Hepatocyte (in vitro differentiated cells): ENCODE measurements at regions not wholly inside any gene's neighbourhood (a gene's known extent, or its start where the extent isn't known, plus 50 kb on each side); places are given as distances from the start of the nearest gene placed in this dataset.

ENCODE experiments used
- EZH2 ChIP-seq: fragments of 200-600 bp; sonication (generic); IDR thresholded peaks from 2 replicates; pipeline ENCODE4 v1.6.1; 2016; ENCODE audit warnings: antibody characterized with exemption, mild to moderate bottlenecking, borderline replicate concordance
- EZH2phosphoT487 ChIP-seq: fragments of 200-600 bp; sonication (generic); IDR thresholded peaks from one replicate; pipeline ENCODE4 v1.6.1; 2018; ENCODE audit warnings: antibody characterized with exemption, mild to moderate bottlenecking, low read depth, moderate library complexity; ENCODE audit not compliant: unreplicated experiment, severe bottlenecking
- TF ChIP-seq, protein P1 (sequence below): fragments of 200-600 bp; sonication (generic); IDR thresholded peaks from 2 replicates; pipeline ENCODE4 v1.5.1; 2016; ENCODE audit warnings: antibody characterized with exemption, mild to moderate bottlenecking; ENCODE audit not compliant: poor library complexity

- TF ChIP-seq, protein P1, sequence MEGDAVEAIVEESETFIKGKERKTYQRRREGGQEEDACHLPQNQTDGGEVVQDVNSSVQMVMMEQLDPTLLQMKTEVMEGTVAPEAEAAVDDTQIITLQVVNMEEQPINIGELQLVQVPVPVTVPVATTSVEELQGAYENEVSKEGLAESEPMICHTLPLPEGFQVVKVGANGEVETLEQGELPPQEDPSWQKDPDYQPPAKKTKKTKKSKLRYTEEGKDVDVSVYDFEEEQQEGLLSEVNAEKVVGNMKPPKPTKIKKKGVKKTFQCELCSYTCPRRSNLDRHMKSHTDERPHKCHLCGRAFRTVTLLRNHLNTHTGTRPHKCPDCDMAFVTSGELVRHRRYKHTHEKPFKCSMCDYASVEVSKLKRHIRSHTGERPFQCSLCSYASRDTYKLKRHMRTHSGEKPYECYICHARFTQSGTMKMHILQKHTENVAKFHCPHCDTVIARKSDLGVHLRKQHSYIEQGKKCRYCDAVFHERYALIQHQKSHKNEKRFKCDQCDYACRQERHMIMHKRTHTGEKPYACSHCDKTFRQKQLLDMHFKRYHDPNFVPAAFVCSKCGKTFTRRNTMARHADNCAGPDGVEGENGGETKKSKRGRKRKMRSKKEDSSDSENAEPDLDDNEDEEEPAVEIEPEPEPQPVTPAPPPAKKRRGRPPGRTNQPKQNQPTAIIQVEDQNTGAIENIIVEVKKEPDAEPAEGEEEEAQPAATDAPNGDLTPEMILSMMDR: no peak
- TF ChIP-seq EZH2 (no peak), EZH2phosphoT487 (no peak)
Measured at GRCh38 chr21:17441370-17441769, 71.5 kb upstream of the CXADR start.
